ENCODE measurements at regions not wholly inside any gene's neighbourhood (a gene's known extent, or its start where the extent isn't known, plus 50 kb on each side); places are given as distances from the start of the nearest gene placed in this dataset.

- H2AFZ ChIP-seq (ENCODE audit: control insufficient read depth, low read depth, low read length) = no peak overlapping the region
- intact Hi-C loops (cut with micrococcal nuclease; ENCODE audit: unreplicated experiment) = no loop called here
- H3K9ac ChIP-seq (ENCODE audit: control insufficient read depth, insufficient read depth, low read length) = no peak overlapping the region
- no peak overlapping the region for H3K27ac ChIP-seq (ENCODE audit: control insufficient read depth, insufficient read depth)
- no peak for DNase-seq (ENCODE audit: low read depth, low spot score)
- CTCF ChIA-PET = interaction anchor here (0.7 to 3.4 kb wide), 5 partner anchors 12 to 18 kb away, joined by 3 to 17 read pairs (median 3); no protein-coding TSS in a partner anchor
- SMC1A ChIA-PET (ENCODE audit: uncharacterized antibody, unreplicated experiment) = interaction anchor here (0.9 to 2.4 kb wide), 9 partner anchors 12 to 280 kb away, joined by 3 to 15 read pairs (median 5); no protein-coding TSS in a partner anchor
- H3K4me2 ChIP-seq (ENCODE audit: control insufficient read depth, insufficient read depth) = no peak overlapping the region
- no peaks in the 10 kb centered on the region for H3K4me1 ChIP-seq (ENCODE audit: control insufficient read depth, insufficient read depth, low read length)
- ATAC-seq = no peak
- no peaks in the 10 kb centered on the region for H3K79me2 ChIP-seq (ENCODE audit: control insufficient read depth, insufficient read depth, low read length)
- in situ Hi-C loops (cut with MboI) = no loop called here
- FAIRE-seq = no peak
- no peaks in the 10 kb centered on the region; the same call in 2 of the 3 replicates for H3K9me3 ChIP-seq (replicated peaks; ENCODE audit: control insufficient read depth, insufficient read depth, low read length)
- BruUV-seq (replicated peaks) = no TSS peak
- no peaks in the 10 kb centered on the region for H3K36me3 ChIP-seq (ENCODE audit: control insufficient read depth in 2 of 2, insufficient read depth in 2 of 2, low read length in 1 of 2)
- no peaks in the 10 kb centered on the region for H4K20me1 ChIP-seq (ENCODE audit: control insufficient read depth, insufficient read depth)
- TF ChIP-seq IKZF2 (IDR thresholded peaks at IDR 0.05) (no peak), TBL1XR1 (IDR thresholded peaks at IDR 0.05; ENCODE audit: low read depth, low read length) (no peak), BHLHE40 (IDR thresholded peaks at IDR 0.05; ENCODE audit: borderline replicate concordance in 1 of 2, low read depth in 2 of 2, low read length in 1 of 2) (no peak), KDM1A (IDR thresholded peaks at IDR 0.05; ENCODE audit: borderline replicate concordance) (no peak), SREBF1 (IDR thresholded peaks at IDR 0.05; ENCODE audit: low read length) (no peak), SUZ12 (IDR thresholded peaks at IDR 0.05; ENCODE audit: unreplicated experiment) (no peak), TCF7 (IDR thresholded peaks at IDR 0.05; ENCODE audit: borderline replicate concordance) (no peak), HDAC6 (IDR thresholded peaks at IDR 0.05; ENCODE audit: unreplicated experiment) (no peak), KAT2A (conservative IDR thresholded peaks at IDR 0.05; ENCODE audit: control insufficient read depth, low read depth, low read length) (no peak), WRNIP1 (IDR thresholded peaks at IDR 0.05; ENCODE audit: borderline replicate concordance, low read depth, low read length) (no peak)
- TF ChIP-seq, protein P1, sequence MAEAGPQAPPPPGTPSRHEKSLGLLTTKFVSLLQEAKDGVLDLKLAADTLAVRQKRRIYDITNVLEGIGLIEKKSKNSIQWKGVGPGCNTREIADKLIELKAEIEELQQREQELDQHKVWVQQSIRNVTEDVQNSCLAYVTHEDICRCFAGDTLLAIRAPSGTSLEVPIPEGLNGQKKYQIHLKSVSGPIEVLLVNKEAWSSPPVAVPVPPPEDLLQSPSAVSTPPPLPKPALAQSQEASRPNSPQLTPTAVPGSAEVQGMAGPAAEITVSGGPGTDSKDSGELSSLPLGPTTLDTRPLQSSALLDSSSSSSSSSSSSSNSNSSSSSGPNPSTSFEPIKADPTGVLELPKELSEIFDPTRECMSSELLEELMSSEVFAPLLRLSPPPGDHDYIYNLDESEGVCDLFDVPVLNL (IDR thresholded peaks at IDR 0.05; ENCODE audit: low read depth, low read length) = no peak
- RAD21 ChIA-PET (ENCODE audit: unreplicated experiment) = interaction anchor here (2.5 kb wide), 1 partner anchor 15 kb away, joined by 7 read pairs; no protein-coding TSS in a partner anchor
- H3K27me3 ChIP-seq (replicated peaks in 1 of 2; ENCODE audit: control insufficient read depth in 2 of 2, insufficient read depth in 2 of 2, low read length in 1 of 2) = no peaks in the 10 kb centered on the region
- POLR2A ChIA-PET = no interaction called here
- 88% methylated on average over 3 of the region's 3 CpGs for WGBS (ENCODE audit: insufficient coverage, insufficient replicate concordance, low lambda C conversion rate, missing lambda C conversion rate)
- no peak overlapping the region for H3K4me3 ChIP-seq
These were observed 309.2 kb downstream of the HLX start for GRCh38 chr1:221188458-221188857.
